ENCODE measurements at regions not wholly inside any gene's neighbourhood (a gene's known extent, or its start where the extent isn't known, plus 50 kb on each side); places are given as distances from the start of the nearest gene placed in this dataset.

GRCh38 chr18:66937546-66937945 lies 333.7 kb upstream of the CDH19 start:
- DNase-seq (ENCODE audit: low read depth in 1 of 2, low spot score in 1 of 2), result no peak
- no peaks in the 10 kb centered on the region for H3K27me3 ChIP-seq (ENCODE audit: insufficient read depth, poor library complexity, severe bottlenecking)
- H3K4me3 ChIP-seq (replicated peaks; ENCODE audit: insufficient read depth, low read length), result no peak overlapping the region
- no peak overlapping the region for H3K27ac ChIP-seq (replicated peaks)
- no peak for TF ChIP-seq POLR2AphosphoS5 (IDR thresholded peaks at IDR 0.05; ENCODE audit: low read depth)
- TF ChIP-seq SPI1 (IDR thresholded peaks at IDR 0.05; ENCODE audit: borderline replicate concordance, low read depth), result no peak
- no peak for TF ChIP-seq CTCF (IDR thresholded peaks at IDR 0.05; ENCODE audit: insufficient read depth, low read length)
- no peak for TF ChIP-seq GABPA (IDR thresholded peaks at IDR 0.05; ENCODE audit: low read depth)
- no peak for TF ChIP-seq REST (IDR thresholded peaks at IDR 0.05; ENCODE audit: insufficient replicate concordance, low read depth)

GRCh38 chr18:66931010-66931409 lies 327.1 kb upstream of the CDH19 start:
- H3K27ac ChIP-seq (replicated peaks), result no peak overlapping the region
- no peaks in the 10 kb centered on the region for H3K27me3 ChIP-seq (ENCODE audit: insufficient read depth, poor library complexity, severe bottlenecking)
- no peak overlapping the region for H3K4me3 ChIP-seq (replicated peaks; ENCODE audit: insufficient read depth, low read length)
- TF ChIP-seq POLR2AphosphoS5 (IDR thresholded peaks at IDR 0.05; ENCODE audit: low read depth) (no peak), REST (IDR thresholded peaks at IDR 0.05; ENCODE audit: insufficient replicate concordance, low read depth) (no peak), GABPA (IDR thresholded peaks at IDR 0.05; ENCODE audit: low read depth) (no peak), SPI1 (IDR thresholded peaks at IDR 0.05; ENCODE audit: borderline replicate concordance, low read depth) (no peak), CTCF (IDR thresholded peaks at IDR 0.05; ENCODE audit: insufficient read depth, low read length) (no peak)
- DNase-seq (ENCODE audit: low read depth in 1 of 2, low spot score in 1 of 2), result no peak

- Histone ChIP-seq H3K27ac (replicated peaks) (no peak overlapping the region), H3K4me3 (replicated peaks; ENCODE audit: insufficient read depth, low read length) (no peak overlapping the region), H3K27me3 (ENCODE audit: insufficient read depth, poor library complexity, severe bottlenecking) (no peaks in the 10 kb centered on the region)
- TF ChIP-seq GABPA (IDR thresholded peaks at IDR 0.05; ENCODE audit: low read depth), result no peak
- no peak for TF ChIP-seq CTCF (IDR thresholded peaks at IDR 0.05; ENCODE audit: insufficient read depth, low read length)
- TF ChIP-seq REST (IDR thresholded peaks at IDR 0.05; ENCODE audit: insufficient replicate concordance, low read depth), result no peak
- no peak for TF ChIP-seq SPI1 (IDR thresholded peaks at IDR 0.05; ENCODE audit: borderline replicate concordance, low read depth)
- no peak for TF ChIP-seq POLR2AphosphoS5 (IDR thresholded peaks at IDR 0.05; ENCODE audit: low read depth)
- no peak for DNase-seq (ENCODE audit: low read depth in 1 of 2, low spot score in 1 of 2)
Measured at GRCh38 chr18:66916834-66917233, 312.9 kb upstream of the CDH19 start.
